Mammary epithelial cell (primary cell): ENCODE measurements at regions not wholly inside any gene's neighbourhood (a gene's known extent, or its start where the extent isn't known, plus 50 kb on each side); places are given as distances from the start of the nearest gene placed in this dataset.
"Not testable (repeated sequence)": the region's sequence is repeated elsewhere in the genome, so short reads cannot be mapped to it uniquely, and the experiment has no call there.

Experiments
- CTCF ChIP-seq, 2 donors: IDR thresholded peaks in 1 of 2; conservative IDR thresholded peaks in 1 of 2; 2 replicates each; pipeline ENCODE4 v1.5.1; 2011 to 2012; ENCODE audit warnings: inconsistent platforms in 2 of 2, low read length in 2 of 2, mild to moderate bottlenecking in 2 of 2, control low read depth in 1 of 2, low read depth in 1 of 2; ENCODE audit not compliant: insufficient read depth in 1 of 2; ENCODE audit errors: extremely low read depth in 1 of 2
- EZH2 ChIP-seq: IDR thresholded peaks from 2 replicates; pipeline ENCODE4 v1.6.1; 2012; ENCODE audit warnings: low read length, inconsistent platforms, borderline replicate concordance

DNA sequence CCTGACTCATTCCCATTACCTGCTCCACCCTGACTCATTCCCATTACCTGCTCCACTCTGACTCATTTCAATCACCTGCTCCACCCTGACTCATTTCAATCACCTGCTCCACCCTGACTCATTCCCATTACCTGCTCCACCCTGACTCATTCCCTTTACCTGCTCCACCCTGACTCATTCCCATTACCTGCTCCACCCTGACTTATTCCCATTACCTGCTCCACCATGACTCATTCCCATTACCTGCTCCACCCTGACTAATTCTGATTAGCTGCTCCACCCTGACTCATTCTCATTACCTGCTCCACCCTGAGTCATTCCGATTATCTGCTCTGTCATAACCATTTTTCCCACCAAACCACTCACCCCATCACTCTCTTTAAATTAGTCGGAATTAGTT, 901.2 kb upstream of the NEGR1 start:
- not testable (repeated sequence) for TF ChIP-seq EZH2; CTCF (conservative IDR thresholded peaks at IDR 0.05 in 1 of 2, IDR thresholded peaks at IDR 0.05 in 1 of 2; ENCODE audit: extremely low read depth in 1 of 2, insufficient read depth in 1 of 2, low read depth in 1 of 2, low read length in 2 of 2)
